ENCODE measurements at regions not wholly inside any gene's neighbourhood (a gene's known extent, or its start where the extent isn't known, plus 50 kb on each side); places are given as distances from the start of the nearest gene placed in this dataset.

- Histone ChIP-seq H3K9ac (ENCODE audit: low read length) (no peak overlapping the region), H3K4me1 (ENCODE audit: low read length) (peaks cover 14% of the 10 kb centered on the region), H2AFZ (ENCODE audit: low read depth, low read length) (no peak overlapping the region), H3K79me2 (ENCODE audit: low read length) (peaks cover 89% of the 10 kb centered on the region), H3K4me3 (ENCODE audit: low read length) (no peak overlapping the region), H3K36me3 (replicated peaks; ENCODE audit: low read depth, low read length) (peaks cover 9% of the 10 kb centered on the region), H4K20me1 (ENCODE audit: insufficient read depth, low read length) (peaks cover 45% of the 10 kb centered on the region), H3K27ac (ENCODE audit: low read length) (no peak overlapping the region), H3K4me2 (ENCODE audit: low read length) (no peak overlapping the region), H3K9me3 (ENCODE audit: insufficient read depth, low read length) (no peaks in the 10 kb centered on the region), H3K27me3 (ENCODE audit: low read depth, low read length) (no peaks in the 10 kb centered on the region)
- TF ChIP-seq CTCF (IDR thresholded peaks at IDR 0.05; ENCODE audit: low read depth, low read length): no peak
- TF ChIP-seq EZH2phosphoT487 (IDR thresholded peaks at IDR 0.05; ENCODE audit: low read depth): no peak
These were observed 66.5 kb upstream of the MAP4 start for GRCh38 chr3:48082580-48083184.

GRCh38 chr3:48077815-48078214 lies 61.6 kb upstream of the MAP4 start:
- Histone ChIP-seq H3K9ac (ENCODE audit: low read length) (no peak overlapping the region), H3K27ac (ENCODE audit: low read length) (no peak overlapping the region), H3K4me1 (ENCODE audit: low read length) (no peaks in the 10 kb centered on the region), H4K20me1 (ENCODE audit: insufficient read depth, low read length) (peaks cover 28% of the 10 kb centered on the region; the same call in 1 of the 2 replicates), H3K27me3 (ENCODE audit: low read depth, low read length) (no peaks in the 10 kb centered on the region), H3K36me3 (replicated peaks; ENCODE audit: low read depth, low read length) (peaks cover 15% of the 10 kb centered on the region), H3K4me2 (ENCODE audit: low read length) (no peak overlapping the region), H3K9me3 (ENCODE audit: insufficient read depth, low read length) (no peaks in the 10 kb centered on the region), H3K79me2 (ENCODE audit: low read length) (peaks cover 83% of the 10 kb centered on the region), H3K4me3 (ENCODE audit: low read length) (no peak overlapping the region), H2AFZ (ENCODE audit: low read depth, low read length) (no peak overlapping the region)
- TF ChIP-seq CTCF (IDR thresholded peaks at IDR 0.05; ENCODE audit: low read depth, low read length) (no peak), EZH2phosphoT487 (IDR thresholded peaks at IDR 0.05; ENCODE audit: low read depth) (no peak)

GRCh38 chr3:48070030-48070429 lies 53.8 kb upstream of the MAP4 start:
- Histone ChIP-seq H3K9ac (ENCODE audit: low read length) (no peak overlapping the region), H3K4me2 (ENCODE audit: low read length) (no peak overlapping the region), H3K27ac (ENCODE audit: low read length) (no peak overlapping the region), H4K20me1 (ENCODE audit: insufficient read depth, low read length) (peaks cover 28% of the 10 kb centered on the region), H3K4me1 (ENCODE audit: low read length) (no peaks in the 10 kb centered on the region), H2AFZ (ENCODE audit: low read depth, low read length) (no peak overlapping the region), H3K36me3 (replicated peaks; ENCODE audit: low read depth, low read length) (peaks cover 10% of the 10 kb centered on the region), H3K27me3 (ENCODE audit: low read depth, low read length) (no peaks in the 10 kb centered on the region), H3K9me3 (ENCODE audit: insufficient read depth, low read length) (no peaks in the 10 kb centered on the region), H3K79me2 (ENCODE audit: low read length) (peaks cover 84% of the 10 kb centered on the region), H3K4me3 (ENCODE audit: low read length) (no peak overlapping the region)
- TF ChIP-seq EZH2phosphoT487 (IDR thresholded peaks at IDR 0.05; ENCODE audit: low read depth) (no peak), CTCF (IDR thresholded peaks at IDR 0.05; ENCODE audit: low read depth, low read length) (no peak)

GRCh38 chr3:48069339-48069738 lies 53.1 kb upstream of the MAP4 start:
- Histone ChIP-seq H2AFZ (ENCODE audit: low read depth, low read length) (no peak overlapping the region), H3K4me3 (ENCODE audit: low read length) (no peak overlapping the region), H3K79me2 (ENCODE audit: low read length) (peaks cover 84% of the 10 kb centered on the region), H3K4me2 (ENCODE audit: low read length) (no peak overlapping the region), H3K9ac (ENCODE audit: low read length) (no peak overlapping the region), H3K4me1 (ENCODE audit: low read length) (0 out of 2 replicates have a peak, but pooled peaks cover under 1% of the 10 kb centered on the region), H4K20me1 (ENCODE audit: insufficient read depth, low read length) (peaks cover 35% of the 10 kb centered on the region), H3K36me3 (replicated peaks; ENCODE audit: low read depth, low read length) (peaks cover 8% of the 10 kb centered on the region), H3K9me3 (ENCODE audit: insufficient read depth, low read length) (no peaks in the 10 kb centered on the region), H3K27me3 (ENCODE audit: low read depth, low read length) (no peaks in the 10 kb centered on the region), H3K27ac (ENCODE audit: low read length) (no peak overlapping the region)
- TF ChIP-seq CTCF (IDR thresholded peaks at IDR 0.05; ENCODE audit: low read depth, low read length): no peak
- TF ChIP-seq EZH2phosphoT487 (IDR thresholded peaks at IDR 0.05; ENCODE audit: low read depth): no peak
